GM12873 (cell line): ENCODE measurements at regions not wholly inside any gene's neighbourhood (a gene's known extent, or its start where the extent isn't known, plus 50 kb on each side); places are given as distances from the start of the nearest gene placed in this dataset.

ENCODE experiments used
- CTCF ChIP-seq: IDR thresholded peaks from 2 replicates; pipeline ENCODE4 v1.5.1; 2012; ENCODE audit warnings: low read depth, mild to moderate bottlenecking, moderate library complexity, low read length, control low read depth; ENCODE audit not compliant: insufficient read depth; ENCODE audit errors: missing control alignments

GRCh38 chr16:16933861-16934260 lies 536.9 kb downstream of the XYLT1 start:
- no peak for TF ChIP-seq CTCF

- TF ChIP-seq CTCF = no peak
Measured at GRCh38 chr16:16934660-16935059, 536.1 kb downstream of the XYLT1 start.

GRCh38 chr16:16937576-16937975 lies 533.2 kb downstream of the XYLT1 start:
- no peak for TF ChIP-seq CTCF

GRCh38 chr16:16938009-16938408 lies 532.8 kb downstream of the XYLT1 start:
- no peak for TF ChIP-seq CTCF

GRCh38 chr16:16938980-16939379 lies 531.8 kb downstream of the XYLT1 start:
- no peak for TF ChIP-seq CTCF

- TF ChIP-seq CTCF = no peak
Measured at GRCh38 chr16:16940351-16940750, 530.4 kb downstream of the XYLT1 start.

- TF ChIP-seq CTCF = no peak
Measured at GRCh38 chr16:16945207-16945606, 525.6 kb downstream of the XYLT1 start.
